ENCODE measurements at regions not wholly inside any gene's neighbourhood (a gene's known extent, or its start where the extent isn't known, plus 50 kb on each side); places are given as distances from the start of the nearest gene placed in this dataset.

DNA sequence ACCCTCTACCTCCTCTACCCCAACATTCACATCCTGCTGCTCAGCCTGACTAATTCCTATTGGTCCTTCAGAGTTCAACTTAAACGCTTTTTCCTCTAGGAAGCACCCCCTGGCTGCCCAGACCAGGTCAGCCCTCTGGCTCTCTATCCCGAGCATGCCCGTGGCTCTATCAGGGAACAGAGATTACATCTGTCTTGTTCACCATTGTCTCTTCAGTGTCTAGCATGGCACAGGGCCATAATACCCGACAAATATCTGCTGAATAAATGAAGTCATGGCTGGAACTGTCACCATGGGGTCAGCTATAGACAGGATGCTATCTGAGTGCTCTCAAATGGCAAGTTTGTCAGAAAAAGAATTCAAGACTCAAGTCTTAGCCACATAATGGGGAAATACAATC lies 296.9 kb upstream of the CHRNA7 start:
- TF ChIP-seq, protein P1, sequence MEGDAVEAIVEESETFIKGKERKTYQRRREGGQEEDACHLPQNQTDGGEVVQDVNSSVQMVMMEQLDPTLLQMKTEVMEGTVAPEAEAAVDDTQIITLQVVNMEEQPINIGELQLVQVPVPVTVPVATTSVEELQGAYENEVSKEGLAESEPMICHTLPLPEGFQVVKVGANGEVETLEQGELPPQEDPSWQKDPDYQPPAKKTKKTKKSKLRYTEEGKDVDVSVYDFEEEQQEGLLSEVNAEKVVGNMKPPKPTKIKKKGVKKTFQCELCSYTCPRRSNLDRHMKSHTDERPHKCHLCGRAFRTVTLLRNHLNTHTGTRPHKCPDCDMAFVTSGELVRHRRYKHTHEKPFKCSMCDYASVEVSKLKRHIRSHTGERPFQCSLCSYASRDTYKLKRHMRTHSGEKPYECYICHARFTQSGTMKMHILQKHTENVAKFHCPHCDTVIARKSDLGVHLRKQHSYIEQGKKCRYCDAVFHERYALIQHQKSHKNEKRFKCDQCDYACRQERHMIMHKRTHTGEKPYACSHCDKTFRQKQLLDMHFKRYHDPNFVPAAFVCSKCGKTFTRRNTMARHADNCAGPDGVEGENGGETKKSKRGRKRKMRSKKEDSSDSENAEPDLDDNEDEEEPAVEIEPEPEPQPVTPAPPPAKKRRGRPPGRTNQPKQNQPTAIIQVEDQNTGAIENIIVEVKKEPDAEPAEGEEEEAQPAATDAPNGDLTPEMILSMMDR (IDR thresholded peaks at IDR 0.05) = no peak
- no peak for TF ChIP-seq POLR2A (IDR thresholded peaks at IDR 0.05)

Measured in right lobe of liver (tissue), 4 donors.